HepG2 (cell line): ENCODE measurements at regions not wholly inside any gene's neighbourhood (a gene's known extent, or its start where the extent isn't known, plus 50 kb on each side); places are given as distances from the start of the nearest gene placed in this dataset.

Experiments
- ATAC-seq: fragments of 200-7000 bp; cut with Tn5 transposase; 3 replicates; pipeline ENCODE4 v1.9.1; 2020; ENCODE audit warnings: mild to moderate bottlenecking, moderate library complexity
- BruUV-seq: library from RNA; stranded (reverse); fragments of 400-500 nt; replicated peaks from 2 replicates; lab custom pipeline; 2021; lab: Mats Ljungman, UMichigan
- CTCF ChIA-PET: fragments of 300-600 bp; formaldehyde crosslinking; extraction: SDS; loops from one replicate; lab custom pipeline; 2021; ENCODE audit warnings: low total read pairs, inconsistent platforms, low intra/inter-chr PET ratio; lab: Yijun Ruan, JAX
- POLR2A ChIA-PET: fragments of 350-600 bp; sonication (Branson Sonifier 250); formaldehyde crosslinking; loops from one replicate; lab custom pipeline; 2020; ENCODE audit warnings: antibody characterized with exemption, inconsistent platforms; lab: Yijun Ruan, JAX
- DNase-seq: peaks from one replicate; pipeline ENCODE4 v3.0.0-alpha.2; 2015; ENCODE audit warnings: low spot score
- FAIRE-seq: peaks from 3 replicates; lab custom pipeline; 2011; peaks lifted over from hg19 to GRCh38; lab: Jason Lieb, UNC
- H2AFZ ChIP-seq: one replicate; pipeline ENCODE4 v1.6.1; 2011; ENCODE audit warnings: low read length, inconsistent platforms
- H3K27ac ChIP-seq: fragments of 300-600 bp; 3 replicates; pipeline ENCODE4 v1.8.0; 2011; ENCODE audit warnings: mixed run types, mild to moderate bottlenecking, mixed read lengths, low read length, inconsistent platforms; ENCODE audit not compliant: insufficient read depth; ENCODE audit errors: extremely low read length
- H3K27me3 ChIP-seq, 2 experiments: fragments of 200-600 bp in 1 of 2; 2 replicates in 1 of 2; 3 replicates in 1 of 2; pipeline versions ENCODE4 v1.6.0 to v1.8.0; 2011; ENCODE audit warnings: low read length in 2 of 2, mild to moderate bottlenecking in 2 of 2, moderate library complexity in 2 of 2, inconsistent platforms in 1 of 2; ENCODE audit not compliant: insufficient read depth in 2 of 2, control insufficient read depth in 1 of 2
- H3K36me3 ChIP-seq, 2 experiments: fragments of 200-600 bp in 1 of 2; replicated peaks in 1 of 2; 2 replicates in 1 of 2; 3 replicates in 1 of 2; pipeline versions ENCODE4 v1.5.1 to v1.8.0; 2011; ENCODE audit warnings: low read length in 2 of 2, inconsistent platforms in 1 of 2; ENCODE audit not compliant: insufficient read depth in 2 of 2, control insufficient read depth in 1 of 2
- H3K4me1 ChIP-seq: 2 replicates; pipeline ENCODE4 v1.5.1; 2012; ENCODE audit warnings: low read length, inconsistent platforms; ENCODE audit not compliant: insufficient read depth
- H3K4me2 ChIP-seq: 2 replicates; pipeline ENCODE4 v1.6.0; 2011; ENCODE audit warnings: low read depth, low read length, inconsistent platforms
- H3K4me3 ChIP-seq, 3 experiments: fragments of 200-600 bp in 1 of 3; sonication (generic), shearing (Covaris generic) in 1 of 3; replicated peaks in 1 of 3; 2 replicates each; pipeline ENCODE4 v1.5.1; 2011 to 2016; ENCODE audit warnings: low read length in 3 of 3, inconsistent platforms in 2 of 3, low read depth in 2 of 3, mild to moderate bottlenecking in 2 of 3, control low read depth in 1 of 3, mixed read lengths in 1 of 3; ENCODE audit not compliant: insufficient read depth in 1 of 3
- H3K79me2 ChIP-seq: one replicate; pipeline ENCODE4 v1.6.1; 2011; ENCODE audit warnings: low read length, inconsistent platforms; ENCODE audit not compliant: insufficient read depth
- H3K9ac ChIP-seq: 2 replicates; pipeline ENCODE4 v1.6.0; 2011; ENCODE audit warnings: mild to moderate bottlenecking, low read depth, low read length, inconsistent platforms; ENCODE audit not compliant: insufficient read depth
- H3K9me3 ChIP-seq: 2 replicates; pipeline ENCODE4 v1.5.1; 2012; ENCODE audit warnings: mild to moderate bottlenecking, low read length
- H4K20me1 ChIP-seq: 2 replicates; pipeline ENCODE4 v1.6.0; 2011; ENCODE audit warnings: inconsistent platforms, mild to moderate bottlenecking, low read length, moderate library complexity; ENCODE audit not compliant: insufficient read depth
- CHD2 ChIP-seq: IDR thresholded peaks from 2 replicates; pipeline ENCODE4 v1.6.1; 2011; ENCODE audit warnings: low read depth, low read length, improper control_type of control experiment
- GATAD2A ChIP-seq: IDR thresholded peaks from 2 replicates; pipeline ENCODE4 v1.6.1; 2016
- HDAC2 ChIP-seq: sonication (generic); formaldehyde crosslinking; IDR thresholded peaks from 2 replicates; pipeline ENCODE4 v1.4.0; 2020; ENCODE audit warnings: missing genetic modification reagents
- HMGA1 ChIP-seq: sonication (generic); formaldehyde crosslinking; conservative IDR thresholded peaks from 2 replicates; pipeline ENCODE4 v1.4.0; 2020; ENCODE audit warnings: missing genetic modification reagents
- HOXA7 ChIP-seq: sonication (generic); formaldehyde crosslinking; IDR thresholded peaks from 2 replicates; pipeline ENCODE4 v1.8.1; 2022; ENCODE audit warnings: mild to moderate bottlenecking, missing genetic modification reagents, moderate library complexity
- KDM4B ChIP-seq: sonication (generic); formaldehyde crosslinking; IDR thresholded peaks from 2 replicates; pipeline ENCODE4 v1.4.0; 2020; ENCODE audit warnings: missing genetic modification reagents
- NFE2L1 ChIP-seq: sonication (generic); formaldehyde crosslinking; IDR thresholded peaks from 2 replicates; pipeline ENCODE4 v1.4.0; 2020; ENCODE audit warnings: missing genetic modification reagents, mild to moderate bottlenecking, borderline replicate concordance
- PRDM15 ChIP-seq: sonication (generic); formaldehyde crosslinking; IDR thresholded peaks from 2 replicates; pipeline ENCODE4 v1.4.0; 2020; ENCODE audit warnings: missing genetic modification reagents
- SIN3A ChIP-seq: IDR thresholded peaks from 2 replicates; pipeline ENCODE4 v1.6.1; 2011; ENCODE audit warnings: low read depth, mild to moderate bottlenecking, control low read depth, low read length, borderline replicate concordance
- ZBTB46 ChIP-seq: sonication (generic); formaldehyde crosslinking; IDR thresholded peaks from 2 replicates; pipeline ENCODE4 v1.4.0; 2020; ENCODE audit warnings: mild to moderate bottlenecking, missing genetic modification reagents, borderline replicate concordance
- ZBTB8A ChIP-seq: sonication (generic); formaldehyde crosslinking; IDR thresholded peaks from 2 replicates; pipeline ENCODE4 v1.4.0; 2020; ENCODE audit warnings: mild to moderate bottlenecking, low read depth, missing genetic modification reagents, borderline replicate concordance
- ZMYM4 ChIP-seq: sonication (generic); formaldehyde crosslinking; IDR thresholded peaks from 2 replicates; pipeline ENCODE4 v1.8.1; 2023; ENCODE audit warnings: mild to moderate bottlenecking, missing genetic modification reagents
- ZNF44 ChIP-seq: sonication (generic); formaldehyde crosslinking; IDR thresholded peaks from 2 replicates; pipeline ENCODE4 v1.5.1; 2020; ENCODE audit warnings: mild to moderate bottlenecking, missing genetic modification reagents
- ZNF549 ChIP-seq: sonication (generic); formaldehyde crosslinking; IDR thresholded peaks from 2 replicates; pipeline ENCODE4 v1.5.0; 2020; ENCODE audit warnings: missing genetic modification reagents
- ZNF570 ChIP-seq: sonication (generic); formaldehyde crosslinking; IDR thresholded peaks from 2 replicates; pipeline ENCODE4 v1.4.0; 2020; ENCODE audit warnings: mild to moderate bottlenecking, missing genetic modification reagents, borderline replicate concordance
- ZNF572 ChIP-seq: sonication (generic); formaldehyde crosslinking; IDR thresholded peaks from 2 replicates; pipeline ENCODE4 v1.5.1; 2020; ENCODE audit warnings: mild to moderate bottlenecking, missing genetic modification reagents
- WGBS: methylation state at CpG from one replicate; pipeline ENCODE4 v1.1.6; 2017; ENCODE audit warnings: low lambda C conversion rate; 5-methylcytosine and 5-hydroxymethylcytosine counted together
- in situ Hi-C: cut with HindIII; loops from 2 replicates; pipeline ENCODE4 v1.10.0; 2017; ENCODE audit warnings: low pct_unique_long_range_greater_than_20kb; ENCODE audit not compliant: extremely low pct_ligation_motif_present
- intact Hi-C: fragments of 100-400 bp; cut with micrococcal nuclease; formaldehyde crosslinking; loops from one replicate; pipeline ENCODE4 v1.10.0; 2022; ENCODE audit not compliant: unreplicated experiment
- TF ChIP-seq, protein P1 (sequence below): IDR thresholded peaks from 2 replicates; pipeline ENCODE4 v1.6.1; 2016; ENCODE audit warnings: missing compliant biosample characterization, missing genetic modification reagents, borderline replicate concordance
- TF ChIP-seq, protein P2 (sequence below): sonication (generic); formaldehyde crosslinking; conservative IDR thresholded peaks from 2 replicates; pipeline ENCODE4 v1.5.0; 2020; ENCODE audit warnings: missing genetic modification reagents

- TF ChIP-seq PRDM15 (CRISPR knock-in tag) = no peak
- TF ChIP-seq ZNF572 = no peak
Observed at GRCh38 chr6:33869121-33869520, 65.3 kb upstream of the MLN start (continued).

GRCh38 chr6:33868141-33868540, 64.3 kb upstream of the MLN start:
- no TSS peak for BruUV-seq
- Histone ChIP-seq H3K4me1 (no peaks in the 10 kb centered on the region), H4K20me1 (no peaks in the 10 kb centered on the region), H3K27ac (no peak overlapping the region), H3K4me3 (no peak overlapping the region), H3K27me3 (peaks cover 4 to 49% of the 10 kb centered on the region in 2 experiments; a peak in 4 of 5 replicates), H3K9me3 (no peaks in the 10 kb centered on the region), H3K36me3 (no peaks in the 10 kb centered on the region), H2AFZ (no peak overlapping the region), H3K79me2 (no peaks in the 10 kb centered on the region), H3K4me2 (no peak overlapping the region), H3K9ac (no peak overlapping the region)
- WGBS = 61% methylated on average over 3 of the region's 3 CpGs
- ATAC-seq (no peak), FAIRE-seq (no peak), DNase-seq (no peak)
- intact Hi-C loops = no loop called here
- in situ Hi-C loops = no loop called here
- ChIA-PET CTCF (no interaction called here), POLR2A (no interaction called here)
- TF ChIP-seq CHD2 (no peak), ZNF549 (CRISPR knock-in tag) (no peak), HDAC2 (no peak), ZMYM4 (CRISPR knock-in tag) (no peak), SIN3A (no peak), HMGA1 (CRISPR knock-in tag) (no peak), HOXA7 (CRISPR knock-in tag) (no peak), GATAD2A (CRISPR knock-in tag) (no peak), ZNF44 (CRISPR knock-in tag) (no peak), NFE2L1 (no peak), ZBTB46 (CRISPR knock-in tag) (no peak), ZNF570 (CRISPR knock-in tag) (no peak), KDM4B (CRISPR knock-in tag) (no peak), ZBTB8A (CRISPR knock-in tag) (no peak)
- TF ChIP-seq, protein P1, sequence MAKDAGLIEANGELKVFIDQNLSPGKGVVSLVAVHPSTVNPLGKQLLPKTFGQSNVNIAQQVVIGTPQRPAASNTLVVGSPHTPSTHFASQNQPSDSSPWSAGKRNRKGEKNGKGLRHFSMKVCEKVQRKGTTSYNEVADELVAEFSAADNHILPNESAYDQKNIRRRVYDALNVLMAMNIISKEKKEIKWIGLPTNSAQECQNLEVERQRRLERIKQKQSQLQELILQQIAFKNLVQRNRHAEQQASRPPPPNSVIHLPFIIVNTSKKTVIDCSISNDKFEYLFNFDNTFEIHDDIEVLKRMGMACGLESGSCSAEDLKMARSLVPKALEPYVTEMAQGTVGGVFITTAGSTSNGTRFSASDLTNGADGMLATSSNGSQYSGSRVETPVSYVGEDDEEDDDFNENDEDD (CRISPR knock-in tag) = no peak
- TF ChIP-seq, protein P2, sequence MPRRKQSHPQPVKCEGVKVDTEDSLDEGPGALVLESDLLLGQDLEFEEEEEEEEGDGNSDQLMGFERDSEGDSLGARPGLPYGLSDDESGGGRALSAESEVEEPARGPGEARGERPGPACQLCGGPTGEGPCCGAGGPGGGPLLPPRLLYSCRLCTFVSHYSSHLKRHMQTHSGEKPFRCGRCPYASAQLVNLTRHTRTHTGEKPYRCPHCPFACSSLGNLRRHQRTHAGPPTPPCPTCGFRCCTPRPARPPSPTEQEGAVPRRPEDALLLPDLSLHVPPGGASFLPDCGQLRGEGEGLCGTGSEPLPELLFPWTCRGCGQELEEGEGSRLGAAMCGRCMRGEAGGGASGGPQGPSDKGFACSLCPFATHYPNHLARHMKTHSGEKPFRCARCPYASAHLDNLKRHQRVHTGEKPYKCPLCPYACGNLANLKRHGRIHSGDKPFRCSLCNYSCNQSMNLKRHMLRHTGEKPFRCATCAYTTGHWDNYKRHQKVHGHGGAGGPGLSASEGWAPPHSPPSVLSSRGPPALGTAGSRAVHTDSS (CRISPR knock-in tag) = no peak
